ENCODE measurements at regions not wholly inside any gene's neighbourhood (a gene's known extent, or its start where the extent isn't known, plus 50 kb on each side); places are given as distances from the start of the nearest gene placed in this dataset.

DNA sequence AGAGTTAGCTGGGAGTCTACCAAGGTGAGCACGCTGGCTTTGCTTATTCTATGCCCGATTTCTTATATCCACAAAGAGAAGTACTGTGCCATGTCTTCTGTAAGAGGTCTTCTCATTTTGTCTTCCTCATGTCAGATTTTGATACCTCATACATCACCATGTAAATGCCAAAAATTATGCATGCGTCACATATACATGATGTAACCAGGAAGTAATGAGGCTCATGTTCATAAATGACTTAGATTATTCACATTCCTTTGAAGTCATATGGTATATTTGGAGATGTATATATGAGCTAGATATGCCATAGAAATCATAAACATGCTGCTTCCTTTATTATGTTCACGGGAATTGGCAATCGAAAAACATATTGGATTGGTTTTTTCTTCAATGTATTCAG lies 97.7 kb upstream of the CELF2 start:
- FAIRE-seq (no peak), DNase-seq (ENCODE audit: low read depth, low spot score) (no peak)
- no TSS peak for BruUV-seq (replicated peaks)
- Histone ChIP-seq H3K4me1 (ENCODE audit: control insufficient read depth, extremely low read depth, insufficient read depth, low read length) (no peaks in the 10 kb centered on the region), H3K9me3 (replicated peaks; ENCODE audit: control insufficient read depth, insufficient read depth, low read length) (no peaks in the 10 kb centered on the region), H3K27me3 (ENCODE audit: control insufficient read depth in 2 of 2, insufficient read depth in 2 of 2, low read length in 2 of 2) (no peaks in the 10 kb centered on the region), H4K20me1 (replicated peaks; ENCODE audit: control insufficient read depth, extremely low read depth, insufficient read depth, low read length) (no peaks in the 10 kb centered on the region), H3K79me2 (ENCODE audit: control insufficient read depth, insufficient read depth, low read length) (no peaks in the 10 kb centered on the region), H3K9me1 (replicated peaks; ENCODE audit: control insufficient read depth, extremely low read depth, insufficient read depth, low read length) (no peaks in the 10 kb centered on the region), H2AFZ (ENCODE audit: low read depth, low read length) (no peak overlapping the region), H3K36me3 (ENCODE audit: control insufficient read depth in 2 of 2, extremely low read depth in 1 of 2, insufficient read depth in 2 of 2, low read length in 2 of 2) (no peaks in the 10 kb centered on the region), H3K4me2 (ENCODE audit: insufficient read depth, low read length) (no peak overlapping the region), H3K4me3 (replicated peaks in 1 of 3; ENCODE audit: insufficient read depth in 1 of 3, low read depth in 1 of 3, low read length in 3 of 3) (no peak overlapping the region), H3K27ac (ENCODE audit: insufficient read depth, low read depth, low read length) (no peak overlapping the region), H3K9ac (replicated peaks; ENCODE audit: extremely low read depth, insufficient read depth, low read length) (no peak overlapping the region)
- dilution Hi-C loops (cut with MboI; ENCODE audit: extremely low pct_ligation_motif_present, low sequenced_read_pairs), result no loop called here
- intact Hi-C loops (cut with micrococcal nuclease), result no loop called here
- ChIA-PET CTCF (interaction anchor here (1.4 to 1.5 kb wide), 3 partner anchors 10 to 133 kb away, joined by 3 to 5 read pairs (median 3); no protein-coding TSS in a partner anchor), POLR2A (no interaction called here)
- TF ChIP-seq POLR2AphosphoS5 (IDR thresholded peaks at IDR 0.05; ENCODE audit: insufficient read depth, low read depth, low read length) (no peak), MYC (IDR thresholded peaks at IDR 0.05; ENCODE audit: low read depth, low read length) (no peak), FOS (IDR thresholded peaks at IDR 0.05; ENCODE audit: borderline replicate concordance, insufficient read depth, low read length) (no peak), POLR2A (IDR thresholded peaks at IDR 0.05; ENCODE audit: low read depth, low read length) (no peak), GATA2 (IDR thresholded peaks at IDR 0.05; ENCODE audit: insufficient read depth, insufficient read length, low read depth, low read length) (no peak), EZH2 (IDR thresholded peaks at IDR 0.05; ENCODE audit: borderline replicate concordance, low read depth, low read length, severe bottlenecking) (no peak), JUN (IDR thresholded peaks at IDR 0.05; ENCODE audit: borderline replicate concordance, insufficient read depth, insufficient read length, low read depth) (no peak)
- TF ChIP-seq, protein P1, sequence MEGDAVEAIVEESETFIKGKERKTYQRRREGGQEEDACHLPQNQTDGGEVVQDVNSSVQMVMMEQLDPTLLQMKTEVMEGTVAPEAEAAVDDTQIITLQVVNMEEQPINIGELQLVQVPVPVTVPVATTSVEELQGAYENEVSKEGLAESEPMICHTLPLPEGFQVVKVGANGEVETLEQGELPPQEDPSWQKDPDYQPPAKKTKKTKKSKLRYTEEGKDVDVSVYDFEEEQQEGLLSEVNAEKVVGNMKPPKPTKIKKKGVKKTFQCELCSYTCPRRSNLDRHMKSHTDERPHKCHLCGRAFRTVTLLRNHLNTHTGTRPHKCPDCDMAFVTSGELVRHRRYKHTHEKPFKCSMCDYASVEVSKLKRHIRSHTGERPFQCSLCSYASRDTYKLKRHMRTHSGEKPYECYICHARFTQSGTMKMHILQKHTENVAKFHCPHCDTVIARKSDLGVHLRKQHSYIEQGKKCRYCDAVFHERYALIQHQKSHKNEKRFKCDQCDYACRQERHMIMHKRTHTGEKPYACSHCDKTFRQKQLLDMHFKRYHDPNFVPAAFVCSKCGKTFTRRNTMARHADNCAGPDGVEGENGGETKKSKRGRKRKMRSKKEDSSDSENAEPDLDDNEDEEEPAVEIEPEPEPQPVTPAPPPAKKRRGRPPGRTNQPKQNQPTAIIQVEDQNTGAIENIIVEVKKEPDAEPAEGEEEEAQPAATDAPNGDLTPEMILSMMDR (IDR thresholded peaks at IDR 0.05; ENCODE audit: extremely low read depth in 1 of 2, insufficient read depth in 1 of 2, low read depth in 1 of 2, low read length in 2 of 2), result no peak
- TF ChIP-seq, protein P2, sequence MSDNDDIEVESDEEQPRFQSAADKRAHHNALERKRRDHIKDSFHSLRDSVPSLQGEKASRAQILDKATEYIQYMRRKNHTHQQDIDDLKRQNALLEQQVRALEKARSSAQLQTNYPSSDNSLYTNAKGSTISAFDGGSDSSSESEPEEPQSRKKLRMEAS (IDR thresholded peaks at IDR 0.05; ENCODE audit: insufficient read depth, insufficient read length), result no peak

Data from endothelial cell of umbilical vein (primary cell).